PC-9 (cell line): ENCODE measurements at regions not wholly inside any gene's neighbourhood (a gene's known extent, or its start where the extent isn't known, plus 50 kb on each side); places are given as distances from the start of the nearest gene placed in this dataset.

Source experiments
- BruUV-seq: library from RNA; stranded (reverse); fragments of 400-500 nt; replicated peaks from 2 replicates; lab custom pipeline; 2021; lab: Mats Ljungman, UMichigan
- CTCF ChIA-PET: fragments of 300-600 bp; sonication (Branson Sonifier 250); formaldehyde crosslinking; loops from one replicate; lab custom pipeline; 2022; ENCODE audit warnings: antibody characterized with exemption; lab: Charles Lee
- POLR2A ChIA-PET: fragments of 300-600 bp; sonication (Branson Sonifier 250); formaldehyde crosslinking; loops from one replicate; lab custom pipeline; 2022; ENCODE audit warnings: antibody characterized with exemption; ENCODE audit not compliant: unreplicated experiment; lab: Charles Lee
- DNase-seq, 2 experiments: peaks; one replicate each; pipeline versions ENCODE4 v3.0.0 to v3.0.0-alpha.2; 2015 to 2022; ENCODE audit warnings: mixed read lengths in 1 of 2
- H2AFZ ChIP-seq: fragments of 200-600 bp; sonication (generic); 2 replicates; pipeline ENCODE4 v1.8.1; 2017; ENCODE audit warnings: antibody characterized with exemption
- H3F3A ChIP-seq: fragments of 200-600 bp; sonication (generic); 2 replicates; pipeline ENCODE4 v1.8.1; 2017; ENCODE audit warnings: antibody characterized with exemption, mild to moderate bottlenecking, low read depth; ENCODE audit not compliant: insufficient read depth
- H3K27ac ChIP-seq: fragments of 200-600 bp; sonication (generic); 2 replicates; pipeline ENCODE4 v1.6.1; 2016; ENCODE audit warnings: mixed run types
- H3K27me3 ChIP-seq: fragments of 200-600 bp; sonication (generic); 2 replicates; pipeline ENCODE4 v1.6.1; 2016; ENCODE audit warnings: low read depth, mixed run types; ENCODE audit not compliant: insufficient read depth
- H3K36me3 ChIP-seq: fragments of 200-600 bp; sonication (generic); 2 replicates; pipeline ENCODE4 v1.6.1; 2016; ENCODE audit warnings: low read depth, mixed run types
- H3K4me1 ChIP-seq: fragments of 200-600 bp; sonication (generic); replicated peaks from 2 replicates; pipeline ENCODE4 v1.6.1; 2016; ENCODE audit warnings: mixed run types; ENCODE audit not compliant: insufficient read depth
- H3K4me2 ChIP-seq: fragments of 200-600 bp; sonication (generic); 2 replicates; pipeline ENCODE4 v1.6.1; 2017; ENCODE audit warnings: mixed run types
- H3K4me3 ChIP-seq: fragments of 200-600 bp; sonication (generic); 2 replicates; pipeline ENCODE4 v1.6.1; 2016; ENCODE audit warnings: mixed run types
- H3K79me2 ChIP-seq: fragments of 200-600 bp; sonication (generic); 2 replicates; pipeline ENCODE4 v1.6.1; 2017; ENCODE audit warnings: low read depth, mixed run types
- H3K9me2 ChIP-seq: fragments of 200-600 bp; sonication (generic); 2 replicates; pipeline ENCODE4 v1.8.1; 2017; ENCODE audit warnings: mild to moderate bottlenecking; ENCODE audit not compliant: insufficient read depth
- H3K9me3 ChIP-seq: fragments of 200-600 bp; sonication (generic); 2 replicates; pipeline ENCODE4 v1.8.1; 2016; ENCODE audit warnings: low read depth; ENCODE audit not compliant: insufficient read depth
- H4K20me1 ChIP-seq: fragments of 200-600 bp; sonication (generic); 2 replicates; pipeline ENCODE4 v1.8.1; 2017; ENCODE audit not compliant: insufficient read depth
- CTCF ChIP-seq: fragments of 200-600 bp; sonication (generic); conservative IDR thresholded peaks from 2 replicates; pipeline ENCODE4 v1.6.1; 2017; ENCODE audit warnings: mixed run types, antibody characterized with exemption, mild to moderate bottlenecking, moderate library complexity
- EZH2 ChIP-seq: fragments of 200-600 bp; sonication (generic); IDR thresholded peaks from 2 replicates; pipeline ENCODE4 v1.8.0; 2017; ENCODE audit warnings: antibody characterized with exemption, low read depth
- intact Hi-C: fragments of 100-400 bp; cut with micrococcal nuclease; formaldehyde crosslinking; loops from one replicate; pipeline ENCODE4 v1.10.0; 2022; ENCODE audit not compliant: unreplicated experiment

DNA sequence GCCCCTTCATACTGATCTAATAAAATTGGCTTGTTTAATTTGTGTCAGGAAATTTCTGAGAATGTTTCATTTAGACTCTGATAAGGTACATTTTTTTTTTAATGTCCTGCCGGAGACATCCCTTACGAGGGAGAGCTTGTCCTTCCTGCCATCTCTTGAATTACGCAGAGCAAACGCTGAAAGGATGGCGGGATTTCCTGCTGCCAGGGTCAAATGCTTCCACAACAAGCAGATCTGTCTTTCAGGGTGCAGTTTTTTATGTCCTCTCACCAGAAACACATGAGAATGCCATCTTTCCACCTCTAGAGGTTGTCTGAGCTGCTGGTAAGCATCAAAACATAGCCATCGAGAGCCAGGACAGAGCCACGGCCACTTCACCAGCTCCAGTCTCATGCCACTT, 126.8 kb upstream of the ARHGAP5 start:
- TF ChIP-seq CTCF (no peak), EZH2 (no peak)
- Histone ChIP-seq H3K4me3 (no peak overlapping the region), H3K4me1 (peaks cover 25% of the 10 kb centered on the region), H3F3A (peaks cover 17% of the 10 kb centered on the region), H3K27ac (peak overlapping the region; percentile 86), H3K4me2 (peak overlapping the region; percentile 58), H3K36me3 (no peaks in the 10 kb centered on the region), H4K20me1 (no peaks in the 10 kb centered on the region), H3K9me2 (no peaks in the 10 kb centered on the region), H2AFZ (no peak overlapping the region), H3K79me2 (no peaks in the 10 kb centered on the region), H3K9me3 (no peaks in the 10 kb centered on the region), H3K27me3 (no peaks in the 10 kb centered on the region)
- no peak for DNase-seq
- POLR2A ChIA-PET: no interaction called here
- CTCF ChIA-PET: no interaction called here
- BruUV-seq: no TSS peak
- intact Hi-C loops: no loop called here

- DNase-seq: peak; percentile 46 to 51
- no TSS peak for BruUV-seq
- ChIA-PET CTCF (no interaction called here), POLR2A (interaction anchor here (0.6 kb wide), 2 partner anchors 51 to 1086 kb away, joined by 3 to 7 read pairs; no protein-coding TSS in a partner anchor)
- Histone ChIP-seq H3K9me3 (no peaks in the 10 kb centered on the region), H3K4me3 (no peak overlapping the region), H3K79me2 (no peaks in the 10 kb centered on the region), H2AFZ (no peak overlapping the region), H3K4me1 (peaks cover 25% of the 10 kb centered on the region), H3K36me3 (no peaks in the 10 kb centered on the region), H3K27me3 (no peaks in the 10 kb centered on the region), H3F3A (peaks cover 17% of the 10 kb centered on the region), H3K9me2 (no peaks in the 10 kb centered on the region), H3K27ac (peak overlapping the region; percentile 86), H3K4me2 (peak overlapping the region; percentile 58), H4K20me1 (no peaks in the 10 kb centered on the region)
- TF ChIP-seq CTCF: no peak
- no peak for TF ChIP-seq EZH2
- intact Hi-C loops: no loop called here
These were observed 126.1 kb upstream of the ARHGAP5 start for GRCh38 chr14:31950764-31951637.

DNA sequence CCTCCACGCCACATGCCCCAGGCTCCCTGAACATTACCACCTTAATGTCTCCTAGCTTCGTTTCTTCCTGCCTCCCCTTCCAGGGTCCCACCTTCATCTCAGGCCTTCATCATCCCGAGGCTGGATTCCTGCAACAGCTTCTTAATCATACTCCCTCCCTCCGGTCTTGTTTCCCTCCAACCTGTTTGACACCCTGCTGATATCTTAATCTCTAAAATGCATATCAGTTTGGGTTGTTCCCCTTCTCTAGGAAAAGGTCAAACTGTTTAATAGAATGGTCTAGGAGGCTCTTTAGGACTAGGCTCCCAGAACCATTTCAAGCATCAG, 125.5 kb upstream of the ARHGAP5 start:
- no peaks in the 10 kb centered on the region for H3K9me3 ChIP-seq
- intact Hi-C loops: no loop called here
- peaks cover 25% of the 10 kb centered on the region for H3K4me1 ChIP-seq
- CTCF ChIA-PET: no interaction called here
- H3K79me2 ChIP-seq: no peaks in the 10 kb centered on the region
- H3F3A ChIP-seq: peaks cover 17% of the 10 kb centered on the region
- no peak for DNase-seq
- no peak overlapping the region for H2AFZ ChIP-seq
- no TSS peak for BruUV-seq
- no peak overlapping the region for H3K4me3 ChIP-seq
- no peaks in the 10 kb centered on the region for H3K27me3 ChIP-seq
- POLR2A ChIA-PET: interaction anchor here (0.6 kb wide), 2 partner anchors 136 to 1087 kb away, joined by 3 to 10 read pairs; no protein-coding TSS in a partner anchor
- TF ChIP-seq CTCF (no peak), EZH2 (no peak)
- H3K9me2 ChIP-seq: no peaks in the 10 kb centered on the region
- no peaks in the 10 kb centered on the region for H4K20me1 ChIP-seq
- no peaks in the 10 kb centered on the region for H3K36me3 ChIP-seq
- no peak overlapping the region for H3K27ac ChIP-seq
- H3K4me2 ChIP-seq: no peak overlapping the region
